Activated CD4-positive, alpha-beta T cell treated with anti-CD3 and anti-CD28 coated beads, Interleukin-2, amount 50 U/mL, for 48 hours (primary cell): ENCODE measurements at regions not wholly inside any gene's neighbourhood (a gene's known extent, or its start where the extent isn't known, plus 50 kb on each side); places are given as distances from the start of the nearest gene placed in this dataset.
"Not testable (repeated sequence)": the region's sequence is repeated elsewhere in the genome, so short reads cannot be mapped to it uniquely, and the experiment has no call there.

ENCODE experiments used
- DNase-seq, 2 experiments: peaks; one replicate each; pipeline ENCODE4 v3.0.0-alpha.2; 2020

DNA sequence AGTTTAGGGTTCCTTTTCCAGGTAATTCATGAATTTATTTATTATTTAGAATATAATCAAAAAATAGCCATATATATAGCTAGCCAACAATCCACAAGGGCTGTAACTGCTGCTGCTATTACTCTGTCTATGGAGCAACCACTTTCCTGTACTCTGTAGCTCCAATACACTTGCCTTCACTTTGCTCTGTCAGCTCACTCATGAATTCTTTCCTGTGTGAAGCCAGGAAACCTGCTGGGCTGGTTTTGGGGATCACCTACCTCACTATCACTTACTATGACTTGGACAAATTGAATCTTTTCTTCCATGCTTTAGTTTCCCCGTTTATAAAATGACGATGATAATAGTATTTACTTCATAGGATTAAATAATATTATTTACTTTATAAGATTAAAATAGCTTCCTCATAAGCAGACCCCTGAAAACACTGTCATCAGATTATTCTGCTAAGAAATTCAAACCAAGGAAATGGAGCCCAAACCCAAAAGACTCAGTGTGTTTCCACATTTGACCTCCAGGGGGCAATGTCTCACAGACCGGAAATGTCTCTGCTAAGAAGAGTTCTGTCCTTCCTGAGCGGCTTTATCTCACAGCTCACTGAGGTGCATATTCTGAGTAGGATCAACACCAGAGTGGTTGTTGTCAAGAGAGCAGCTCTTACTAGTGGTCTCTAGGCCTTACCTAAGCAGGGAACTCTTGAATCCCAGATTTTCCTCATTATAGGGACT is 457.1 kb downstream of the DAD1 start:
- peak; percentile 26 to 42 for DNase-seq

DNA sequence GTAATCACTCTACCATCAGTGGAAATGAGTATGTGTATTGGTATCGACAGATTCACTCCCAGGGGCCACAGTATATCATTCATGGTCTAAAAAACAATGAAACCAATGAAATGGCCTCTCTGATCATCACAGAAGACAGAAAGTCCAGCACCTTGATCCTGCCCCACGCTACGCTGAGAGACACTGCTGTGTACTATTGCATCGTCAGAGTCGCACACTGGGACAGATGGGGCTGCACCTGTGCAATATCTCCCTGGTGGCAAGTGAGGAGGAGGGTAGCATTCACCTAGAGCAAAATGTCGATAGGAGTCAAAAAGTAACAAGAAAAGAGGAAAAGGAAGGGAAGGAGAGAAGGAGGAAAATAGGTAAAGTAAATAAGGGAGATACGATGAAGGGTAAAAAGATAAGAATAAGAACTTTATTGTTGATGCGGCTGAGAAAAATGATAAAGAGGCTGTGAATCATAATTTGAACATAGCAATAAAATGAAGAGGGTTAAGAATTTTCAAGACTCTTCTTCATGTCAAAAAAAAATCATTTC is 450.5 kb upstream of the OR4E1 start:
- no peak for DNase-seq

DNA sequence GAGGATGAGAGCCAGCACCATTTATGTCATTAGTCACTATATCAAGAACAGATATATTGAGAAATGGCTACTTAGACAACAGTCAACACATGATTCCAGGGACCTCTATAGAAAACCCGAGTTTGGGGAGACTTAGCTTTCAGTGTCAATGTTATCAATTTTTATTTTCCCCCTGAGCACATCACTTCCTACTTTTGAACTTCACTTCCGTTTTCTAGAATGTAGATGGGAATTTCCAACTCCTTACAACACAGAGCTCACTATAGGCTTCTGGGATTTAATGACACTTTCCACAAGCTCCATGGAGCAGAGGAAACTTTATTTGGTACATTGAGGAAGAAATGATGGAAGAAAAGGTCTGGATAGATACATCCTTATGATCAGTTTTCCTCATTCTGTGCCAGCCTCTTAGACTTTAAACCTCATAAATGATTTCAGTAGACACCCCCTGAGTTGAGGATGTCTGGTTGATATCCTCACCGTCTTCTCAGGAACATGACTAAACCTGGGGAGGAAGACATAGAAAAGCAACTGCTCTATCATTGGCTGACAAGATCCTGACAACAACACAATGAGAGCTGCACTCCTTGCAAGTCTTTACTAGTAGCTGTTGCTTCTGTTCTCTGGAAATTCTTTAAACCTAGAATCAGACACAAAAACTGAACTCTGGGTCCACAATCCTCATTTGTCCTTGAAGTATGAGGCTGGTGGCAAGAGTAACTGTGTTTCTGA is 449.4 kb upstream of the OR4E1 start:
- DNase-seq = no peak

DNA sequence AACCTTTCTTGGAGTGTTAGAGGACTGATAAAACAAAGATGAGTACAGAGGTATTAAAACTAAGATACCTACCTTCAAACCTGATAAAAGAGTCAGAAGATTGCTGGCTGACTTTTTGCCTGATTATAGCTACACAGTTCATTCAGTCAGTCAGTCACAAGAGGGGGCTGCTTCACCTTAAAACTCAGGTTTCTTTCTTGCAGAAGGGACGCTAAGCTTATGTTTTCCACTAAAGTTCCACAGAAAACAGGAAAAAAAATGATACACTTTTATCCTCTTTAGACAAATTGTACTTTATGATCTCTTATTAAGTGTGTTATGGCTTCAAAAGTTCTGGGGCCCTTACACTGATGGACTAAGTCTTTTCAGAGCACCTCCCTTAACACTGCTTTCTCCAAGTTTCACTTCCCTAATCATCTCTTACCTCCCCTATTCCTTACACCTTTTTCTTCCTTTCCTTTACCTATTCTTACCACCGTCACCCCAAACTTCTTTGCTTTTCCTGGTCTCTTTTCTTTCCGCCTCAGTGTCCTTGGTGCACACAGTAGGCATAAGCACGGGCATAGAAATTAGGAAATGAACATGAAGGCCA is 448.7 kb upstream of the OR4E1 start:
- no peak for DNase-seq

DNA sequence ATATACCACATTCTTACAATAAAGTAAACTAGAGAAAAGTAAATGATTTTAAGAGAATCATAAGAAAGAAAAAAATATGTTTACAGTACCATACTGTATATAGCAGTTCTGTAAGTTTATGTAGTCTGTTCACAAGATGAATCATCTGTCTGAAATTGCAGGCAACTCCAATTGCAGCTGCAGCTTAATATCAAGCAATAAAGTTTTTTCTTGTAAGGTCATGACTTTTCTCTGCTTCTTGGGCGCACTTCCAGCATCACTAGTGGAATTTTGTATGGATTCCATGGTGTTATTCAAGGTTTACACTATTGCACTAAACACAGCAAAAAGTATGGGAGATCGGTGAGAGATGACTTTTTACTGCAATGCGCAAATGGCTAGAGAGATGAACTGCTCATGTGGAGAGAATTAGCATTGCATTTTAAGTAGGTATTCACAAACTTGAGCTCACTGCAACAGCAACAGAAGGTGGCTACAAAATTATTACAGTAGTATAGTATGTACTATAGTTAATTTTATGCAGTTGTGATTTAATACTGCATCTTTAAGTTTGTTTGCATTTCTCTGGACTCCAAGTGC is 445.4 kb upstream of the OR4E1 start:
- no peak for DNase-seq

DNA sequence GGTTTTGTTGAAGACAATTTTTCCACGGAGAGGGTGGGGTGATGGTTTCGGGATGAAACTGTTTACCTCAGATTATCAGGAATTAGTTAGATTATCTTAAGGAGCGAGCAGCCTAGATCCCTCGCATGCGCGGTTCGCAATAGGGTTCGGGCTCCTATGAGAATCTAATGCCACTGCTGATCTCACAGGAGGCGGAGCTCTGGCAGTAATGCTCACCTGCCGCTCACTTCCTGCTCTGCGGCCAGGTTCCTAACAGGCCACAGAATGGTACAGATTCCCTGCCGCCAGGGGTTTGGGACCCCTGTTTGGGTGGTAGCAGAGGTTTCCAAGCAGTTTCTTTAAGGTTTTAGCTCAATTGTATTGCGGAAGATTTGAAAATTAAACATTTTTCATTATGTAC is 439.8 kb upstream of the OR4E1 start:
- DNase-seq = no peak

DNA sequence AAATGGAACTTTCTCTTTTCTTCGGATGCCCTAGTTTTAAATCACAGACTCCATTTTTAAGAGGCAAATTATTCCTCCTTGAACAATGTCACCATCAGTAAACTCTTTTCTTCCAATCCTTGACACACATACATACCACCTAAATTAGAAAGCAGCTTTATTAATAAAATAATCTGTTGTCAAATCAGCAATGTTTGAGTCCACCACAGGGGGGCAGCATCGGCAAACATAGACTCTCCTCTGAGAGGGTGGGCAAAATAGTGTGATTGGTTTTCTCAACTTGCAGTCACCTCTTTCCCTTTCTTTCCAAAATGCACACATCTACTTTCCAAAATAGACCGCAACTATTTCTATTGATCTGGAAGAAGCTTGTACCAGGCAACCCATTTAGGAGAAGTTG is 438.4 kb upstream of the OR4E1 start:
- DNase-seq = peak; percentile 54 to 59

DNA sequence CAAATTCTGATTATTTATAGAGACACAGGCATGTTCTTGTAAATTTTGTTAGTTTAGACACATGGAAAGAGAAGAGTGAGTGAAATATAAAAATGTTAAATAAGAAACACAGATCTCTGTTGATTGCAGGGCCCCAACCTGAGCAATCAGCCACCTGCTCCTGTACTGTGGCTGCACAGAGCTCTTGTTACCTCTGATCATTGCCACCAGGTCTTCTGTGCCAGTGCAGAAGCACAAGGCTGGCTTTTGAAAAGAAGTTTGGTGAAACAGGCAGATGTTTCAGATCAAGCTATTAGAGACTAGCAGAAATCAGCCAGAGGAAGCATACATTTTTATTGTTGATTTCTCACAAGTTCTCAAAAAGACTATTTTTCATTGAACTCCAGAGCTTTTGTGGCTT is 434.1 kb upstream of the OR4E1 start:
- no peak for DNase-seq

DNA sequence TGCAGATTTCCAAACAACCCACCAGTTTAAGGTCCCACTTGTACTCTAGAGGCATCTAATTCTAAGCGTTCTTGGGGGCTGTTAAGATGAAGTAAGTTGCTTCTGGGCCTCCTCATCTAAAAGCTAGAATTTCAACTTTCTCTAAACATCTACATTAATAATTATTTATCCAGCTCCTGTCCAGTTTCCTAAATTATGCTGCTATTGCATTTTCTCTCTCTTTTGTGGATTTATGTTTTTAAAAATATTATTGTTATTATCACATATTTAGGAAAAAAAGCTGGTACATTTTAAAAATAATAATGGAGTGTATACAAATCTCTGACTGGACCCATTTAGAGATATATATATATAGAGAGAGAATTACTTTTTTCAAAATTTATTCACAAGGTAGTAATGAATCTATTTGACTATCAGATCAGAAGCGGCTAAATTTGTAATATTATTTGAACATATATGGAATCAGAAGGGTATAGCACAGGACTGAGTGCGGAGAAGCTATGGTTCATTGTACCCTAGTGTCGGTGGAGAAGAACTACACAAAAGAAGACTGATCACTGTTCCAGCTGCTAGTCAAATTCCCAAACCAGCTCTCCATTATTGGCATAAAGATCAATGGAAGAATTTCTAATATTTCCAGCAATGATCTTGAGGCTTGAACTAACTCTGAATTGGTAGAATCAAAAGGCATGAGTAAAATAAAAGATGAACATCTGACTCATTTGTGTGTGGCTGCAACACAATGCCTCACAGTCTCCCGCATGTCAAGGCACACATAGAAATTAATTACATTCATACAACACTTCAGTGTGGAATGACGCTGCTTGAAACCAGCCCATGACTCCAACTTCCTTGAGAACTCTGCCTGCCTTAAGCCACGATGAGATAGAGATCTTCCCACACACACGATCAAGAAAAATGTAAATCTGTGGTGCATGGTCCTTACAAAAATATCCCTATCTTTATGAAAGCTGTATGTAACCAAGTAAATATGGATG is 433.4 kb upstream of the OR4E1 start:
- no peak for DNase-seq

DNA sequence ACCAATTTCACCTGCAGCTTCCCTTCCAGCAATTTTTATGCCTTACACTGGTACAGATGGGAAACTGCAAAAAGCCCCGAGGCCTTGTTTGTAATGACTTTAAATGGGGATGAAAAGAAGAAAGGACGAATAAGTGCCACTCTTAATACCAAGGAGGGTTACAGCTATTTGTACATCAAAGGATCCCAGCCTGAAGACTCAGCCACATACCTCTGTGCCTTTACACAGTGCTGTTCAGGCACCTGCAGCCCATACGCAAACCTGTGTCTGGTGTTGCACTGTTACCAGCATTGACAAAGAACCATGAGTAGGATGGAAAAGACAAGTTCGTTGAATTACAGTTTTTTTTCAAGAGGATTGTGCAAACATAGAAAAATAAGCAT is 432.0 kb upstream of the OR4E1 start:
- no peak for DNase-seq

DNA sequence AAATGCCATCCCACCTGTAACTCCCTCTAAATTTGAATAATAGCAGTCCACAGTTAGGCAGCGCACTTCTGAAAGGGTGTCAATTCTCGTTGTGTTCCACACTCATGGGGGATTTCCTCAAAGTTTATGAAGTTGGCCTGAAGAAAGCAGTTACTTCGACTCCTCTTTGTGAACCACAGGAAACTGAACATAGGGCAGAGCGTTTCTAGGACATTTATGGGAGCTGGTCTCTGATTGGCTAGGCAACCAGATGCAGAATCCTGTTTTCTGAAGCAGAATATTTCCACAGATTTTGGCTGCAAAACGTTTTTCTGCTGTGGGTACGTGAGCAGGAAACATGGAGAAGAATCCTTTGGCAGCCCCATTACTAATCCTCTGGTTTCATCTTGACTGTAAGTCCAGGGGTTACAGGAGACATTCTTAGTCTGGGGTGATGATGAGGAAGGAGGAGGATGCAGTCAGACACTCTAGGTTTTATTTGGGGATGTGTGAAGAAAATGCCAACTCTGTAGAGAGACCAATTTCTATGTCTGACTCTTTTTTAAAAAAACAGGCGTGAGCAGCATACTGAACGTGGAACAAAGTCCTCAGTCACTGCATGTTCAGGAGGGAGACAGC is 431.5 kb upstream of the OR4E1 start:
- no peak for DNase-seq

DNA sequence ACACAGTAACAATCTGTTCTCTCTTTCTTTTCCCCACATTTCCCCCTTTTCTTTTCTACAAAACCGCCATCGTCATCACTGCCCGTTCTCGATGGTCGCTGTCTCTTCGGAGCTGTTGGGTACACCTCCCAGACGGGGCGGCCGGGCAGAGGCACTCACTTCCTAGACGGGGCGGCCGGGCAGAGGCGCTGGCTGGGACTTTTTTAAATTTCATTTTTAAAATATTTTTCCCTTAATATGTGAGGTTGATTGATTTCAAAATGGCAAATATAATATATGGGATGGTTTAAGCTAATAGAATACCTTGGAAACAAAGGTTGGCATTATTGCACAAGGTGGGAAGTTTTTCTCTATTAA is 427.1 kb upstream of the OR4E1 start:
- DNase-seq = not testable (repeated sequence)

DNA sequence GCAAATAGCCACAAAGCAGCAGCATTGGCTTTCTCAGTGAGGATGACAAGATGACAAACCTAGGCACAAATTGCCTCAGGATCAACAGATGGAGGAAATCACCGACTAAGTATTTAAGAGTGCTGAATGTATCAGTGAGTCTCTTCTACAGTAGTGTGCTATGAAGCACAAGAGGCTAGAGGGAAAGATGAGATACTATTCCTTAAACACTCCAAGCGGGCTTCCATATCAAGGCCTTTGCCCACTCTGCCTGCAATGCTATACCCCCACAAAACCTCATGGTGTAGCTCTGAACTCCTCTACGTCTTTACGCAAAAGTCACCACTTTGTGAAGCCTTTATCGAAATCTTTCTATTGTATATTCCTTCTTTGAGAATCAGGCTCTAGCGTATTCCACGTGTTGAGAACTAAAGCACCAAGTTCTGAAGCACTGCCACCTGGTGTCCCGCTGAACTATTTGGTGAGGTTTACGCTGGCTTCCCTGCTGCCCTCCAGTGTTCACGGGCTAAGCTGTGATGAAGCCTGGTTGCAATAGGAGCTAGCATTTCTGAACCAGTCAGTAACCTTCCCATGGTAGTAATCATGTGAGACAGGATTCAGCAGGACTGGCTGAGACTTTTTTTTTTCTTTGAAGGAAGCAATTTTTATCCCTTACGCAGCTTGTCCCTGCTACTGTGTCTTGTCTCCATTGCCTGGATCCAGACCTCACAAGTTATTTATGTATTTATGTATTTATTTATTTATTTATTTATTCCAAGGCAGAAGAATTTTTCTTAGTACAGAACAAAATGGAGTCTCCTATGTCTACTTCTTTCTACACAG is 426.5 kb upstream of the OR4E1 start:
- DNase-seq = peak; percentile 42 to 52

DNA sequence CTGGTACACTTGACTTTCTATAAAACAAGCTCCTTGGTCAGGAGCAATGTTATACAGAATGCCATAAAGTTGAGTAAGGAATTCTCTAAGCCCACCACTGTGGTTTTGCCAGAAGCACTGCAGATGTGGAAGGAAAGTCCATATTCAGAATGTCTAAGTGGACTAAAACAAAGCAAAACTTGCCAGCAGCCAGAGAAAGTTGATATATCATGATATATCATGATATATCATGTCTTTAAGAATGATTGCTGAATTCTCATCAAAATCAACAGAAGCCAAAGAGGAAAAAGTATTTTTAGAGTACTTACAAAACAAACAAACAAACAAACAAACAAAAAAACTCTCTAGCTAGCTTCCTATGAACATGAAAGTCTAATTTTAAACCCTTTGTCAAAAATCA is 424.8 kb upstream of the OR4E1 start:
- no peak for DNase-seq

DNA sequence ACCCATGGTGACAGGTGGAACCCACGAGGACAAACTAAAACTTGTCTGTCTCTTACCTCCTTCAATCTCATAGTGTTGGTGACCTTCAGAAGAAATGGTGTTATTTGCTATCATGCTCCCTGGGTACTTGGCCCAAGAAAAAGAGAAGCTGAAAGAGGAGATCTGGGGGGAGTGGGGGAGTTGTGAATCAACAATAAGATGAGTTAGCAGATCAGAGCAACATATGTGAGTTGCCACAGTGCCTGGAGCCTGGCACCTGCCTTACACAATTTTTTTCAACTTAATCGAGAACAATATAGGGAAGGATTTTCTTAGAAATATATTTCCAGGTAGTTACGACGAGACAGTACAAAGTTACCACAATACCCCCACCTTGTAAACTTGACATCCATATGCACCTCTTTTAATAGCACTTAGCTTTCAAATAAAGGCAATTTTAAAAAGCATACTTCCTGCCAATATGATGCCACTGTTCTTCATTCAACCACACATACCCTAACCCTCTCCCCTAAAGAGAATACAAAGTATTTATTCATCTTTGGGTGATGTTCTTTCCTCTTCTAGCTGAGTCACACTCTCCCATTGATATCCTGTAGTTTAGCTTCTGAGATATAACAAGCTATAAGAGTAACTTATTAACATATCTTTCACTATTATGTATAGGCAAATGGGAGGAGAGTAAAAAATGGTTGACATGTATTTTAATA is 424.1 kb upstream of the OR4E1 start:
- DNase-seq = no peak

DNA sequence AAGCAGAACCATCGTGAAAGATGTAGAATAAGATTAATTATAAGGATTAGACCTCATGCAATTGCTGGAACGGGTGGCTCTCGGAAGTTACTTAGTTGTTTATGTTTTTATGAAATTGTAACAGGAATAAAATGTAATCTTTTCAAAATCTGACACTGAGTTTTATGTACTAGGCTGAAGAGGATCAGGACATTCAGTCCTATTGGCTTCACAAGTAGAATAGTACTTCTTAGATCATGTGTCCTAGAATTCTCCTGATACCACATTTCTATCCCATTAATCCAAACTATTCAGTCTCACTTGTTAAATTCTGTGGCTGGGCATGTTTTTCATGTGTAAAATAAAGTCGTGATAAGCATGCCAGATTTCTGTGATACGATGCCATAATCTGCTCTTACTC is 423.5 kb upstream of the OR4E1 start:
- no peak for DNase-seq

DNA sequence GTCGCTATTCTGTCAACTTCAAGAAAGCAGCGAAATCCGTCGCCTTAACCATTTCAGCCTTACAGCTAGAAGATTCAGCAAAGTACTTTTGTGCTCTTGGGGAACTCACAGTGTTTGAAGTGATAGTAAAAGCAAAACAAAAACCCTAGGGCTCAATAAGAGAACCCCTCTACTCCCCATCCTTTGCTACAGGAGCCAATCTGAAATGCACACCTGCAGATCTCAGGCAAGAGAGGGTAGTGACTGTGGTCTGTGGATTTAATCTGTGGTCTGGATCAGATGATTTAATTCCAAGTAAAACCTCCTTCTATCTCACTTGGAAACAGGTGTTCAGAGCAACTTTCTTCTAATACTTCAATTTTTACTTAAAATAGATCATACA is 422.9 kb upstream of the OR4E1 start:
- no peak for DNase-seq

DNA sequence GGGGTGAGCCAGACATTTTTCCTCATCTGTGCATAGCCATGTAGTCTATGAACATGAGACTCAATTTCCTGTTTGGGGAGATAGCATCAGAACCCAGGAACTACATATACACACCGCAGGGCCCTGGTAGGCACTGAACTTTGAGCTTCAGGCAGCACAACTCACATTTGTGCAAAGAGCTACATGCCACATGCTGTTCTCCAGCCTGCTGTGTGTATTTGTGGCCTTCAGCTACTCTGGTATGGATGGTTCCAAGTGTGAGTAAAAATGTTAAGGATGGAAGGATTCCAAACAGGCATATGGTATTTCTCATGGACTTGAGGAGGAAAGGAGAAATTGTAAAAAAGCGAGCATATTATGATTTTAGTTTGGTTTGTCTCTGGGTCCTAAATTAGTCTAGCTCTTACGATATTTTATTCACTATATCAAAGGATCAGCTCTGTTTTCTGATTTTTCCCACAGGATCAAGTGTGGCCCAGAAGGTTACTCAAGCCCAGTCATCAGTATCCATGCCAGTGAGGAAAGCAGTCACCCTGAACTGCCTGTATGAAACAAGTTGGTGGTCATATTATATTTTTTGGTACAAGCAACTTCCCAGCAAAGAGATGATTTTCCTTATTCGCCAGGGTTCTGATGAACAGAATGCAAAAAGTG is 422.4 kb upstream of the OR4E1 start:
- DNase-seq = no peak

DNA sequence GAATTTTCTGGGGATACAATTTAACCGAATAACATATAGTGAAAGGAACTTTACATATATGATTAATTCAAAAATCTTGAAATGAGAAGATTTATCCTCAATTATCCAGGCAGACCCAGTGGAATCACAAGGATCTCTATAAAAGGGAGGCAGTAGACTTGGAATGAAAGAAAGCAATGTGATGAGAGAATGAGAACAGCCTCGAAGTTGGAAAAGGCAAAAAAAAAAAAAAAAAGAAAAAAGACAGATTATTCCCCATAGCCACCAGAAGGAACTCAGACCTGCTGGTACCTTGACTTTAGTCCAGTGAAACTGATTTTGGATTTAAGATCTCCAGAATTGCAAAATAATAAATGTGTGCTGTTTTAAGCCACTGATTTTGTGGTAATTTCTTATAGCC is 416.3 kb upstream of the OR4E1 start:
- DNase-seq = no peak
